ENCODE measurements at regions not wholly inside any gene's neighbourhood (a gene's known extent, or its start where the extent isn't known, plus 50 kb on each side); places are given as distances from the start of the nearest gene placed in this dataset.
"Not testable (repeated sequence)": the region's sequence is repeated elsewhere in the genome, so short reads cannot be mapped to it uniquely, and the experiment has no call there.

GRCh38 chr5:42302186-42302585, 121.1 kb upstream of the GHR start:
- intact Hi-C loops (cut with DNase I) = no loop called here
- Histone ChIP-seq H3K36me3 (no peaks in the 10 kb centered on the region), H3K4me1 (no peaks in the 10 kb centered on the region), H3K27me3 (no peaks in the 10 kb centered on the region), H3K27ac (no peak overlapping the region), H3K4me3 (no peak overlapping the region), H3K9me3 (no peaks in the 10 kb centered on the region)
- no peak for DNase-seq (ENCODE audit: extremely low spot score in 2 of 2)
- TF ChIP-seq POLR2A (IDR thresholded peaks at IDR 0.05) (no peak), CTCF (IDR thresholded peaks at IDR 0.05) (no peak), POLR2AphosphoS5 (IDR thresholded peaks at IDR 0.05; ENCODE audit: insufficient read depth in 1 of 2, low read depth in 1 of 2) (no peak)

DNA sequence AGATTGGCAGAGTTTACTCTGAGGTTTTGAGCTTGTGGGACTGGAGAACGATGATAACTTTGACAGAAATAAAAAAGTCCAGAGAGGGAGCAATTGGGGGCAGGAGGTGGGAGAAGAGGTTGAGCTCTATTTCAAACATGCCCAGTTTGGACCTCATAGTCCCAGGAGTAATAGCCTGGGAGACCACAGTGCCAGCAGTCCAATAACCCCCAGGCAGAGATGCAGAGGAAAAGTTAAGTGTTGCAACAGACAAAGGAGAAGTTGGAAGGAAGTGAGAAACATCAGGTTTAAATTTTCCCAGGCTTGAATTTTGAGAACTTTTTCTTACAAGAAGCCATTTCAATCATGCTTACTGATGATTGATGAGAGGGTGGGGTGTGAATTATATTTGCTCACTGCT, 117.0 kb upstream of the GHR start:
- intact Hi-C loops (cut with DNase I) = no loop called here
- H3K27ac ChIP-seq = no peak overlapping the region
- no peak overlapping the region for H3K4me3 ChIP-seq
- H3K4me1 ChIP-seq = no peaks in the 10 kb centered on the region
- TF ChIP-seq POLR2A (IDR thresholded peaks at IDR 0.05) = no peak
- TF ChIP-seq POLR2AphosphoS5 (IDR thresholded peaks at IDR 0.05; ENCODE audit: insufficient read depth in 1 of 2, low read depth in 1 of 2) = no peak
- TF ChIP-seq CTCF (IDR thresholded peaks at IDR 0.05) = no peak
- DNase-seq (ENCODE audit: extremely low spot score in 2 of 2) = no peak
- no peaks in the 10 kb centered on the region for H3K9me3 ChIP-seq
- H3K36me3 ChIP-seq = no peaks in the 10 kb centered on the region
- no peaks in the 10 kb centered on the region for H3K27me3 ChIP-seq

DNA sequence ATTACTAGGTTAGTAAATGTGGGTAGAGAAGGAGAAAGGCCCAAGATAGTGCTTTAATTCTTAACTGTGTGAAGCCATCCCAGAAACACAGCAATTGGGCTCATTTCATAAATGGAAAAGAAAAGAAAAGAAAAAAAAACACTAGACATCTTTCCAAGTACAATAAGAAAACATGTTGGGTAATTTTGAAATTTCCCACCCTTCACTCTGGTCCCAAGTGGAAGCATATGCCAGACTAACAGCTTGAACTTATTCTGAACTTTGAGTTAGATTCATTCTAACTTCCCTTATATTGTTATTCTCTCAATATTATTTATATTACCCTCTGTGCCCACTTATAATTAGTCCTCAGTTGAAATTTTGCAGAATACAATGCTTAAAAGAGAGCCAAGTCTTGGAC, 113.4 kb upstream of the GHR start:
- H3K27ac ChIP-seq = no peak overlapping the region
- H3K27me3 ChIP-seq = no peaks in the 10 kb centered on the region
- no peaks in the 10 kb centered on the region for H3K9me3 ChIP-seq
- no peaks in the 10 kb centered on the region for H3K4me1 ChIP-seq
- no peaks in the 10 kb centered on the region for H3K36me3 ChIP-seq
- H3K4me3 ChIP-seq = no peak overlapping the region
- DNase-seq (ENCODE audit: extremely low spot score in 2 of 2) = no peak
- intact Hi-C loops (cut with DNase I) = no loop called here
- TF ChIP-seq POLR2A (IDR thresholded peaks at IDR 0.05) = no peak
- no peak for TF ChIP-seq POLR2AphosphoS5 (IDR thresholded peaks at IDR 0.05; ENCODE audit: insufficient read depth in 1 of 2, low read depth in 1 of 2)
- TF ChIP-seq CTCF (IDR thresholded peaks at IDR 0.05) = no peak

DNA sequence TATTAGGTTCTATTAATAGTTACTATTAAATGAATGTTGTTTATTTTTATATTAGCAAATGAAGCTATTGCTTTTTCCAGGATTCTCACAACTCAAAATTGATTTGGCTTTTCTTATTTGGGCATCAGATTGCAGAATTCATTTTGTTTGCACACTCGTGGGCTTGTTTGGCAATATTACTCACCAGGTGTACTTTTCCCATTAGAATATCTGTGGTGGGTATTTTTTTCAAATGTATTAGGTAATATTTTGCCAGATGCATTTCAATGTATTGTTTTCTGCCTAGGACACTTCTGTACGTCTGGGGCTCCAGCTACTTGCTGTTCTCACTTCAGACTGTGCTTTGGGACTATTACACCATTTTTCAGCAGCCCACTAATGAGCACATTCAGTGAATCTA, 108.0 kb upstream of the GHR start:
- Histone ChIP-seq H3K9me3 (peaks cover 8% of the 10 kb centered on the region), H3K36me3 (no peaks in the 10 kb centered on the region), H3K4me3 (no peak overlapping the region), H3K27ac (no peak overlapping the region), H3K4me1 (no peaks in the 10 kb centered on the region), H3K27me3 (no peaks in the 10 kb centered on the region)
- intact Hi-C loops (cut with DNase I) = no loop called here
- TF ChIP-seq POLR2A (IDR thresholded peaks at IDR 0.05) (no peak), CTCF (IDR thresholded peaks at IDR 0.05) (no peak), POLR2AphosphoS5 (IDR thresholded peaks at IDR 0.05; ENCODE audit: insufficient read depth in 1 of 2, low read depth in 1 of 2) (no peak)
- no peak for DNase-seq (ENCODE audit: extremely low spot score in 2 of 2)

- no peak for DNase-seq (ENCODE audit: extremely low spot score in 2 of 2)
- no peaks in the 10 kb centered on the region for H3K4me1 ChIP-seq
- H3K4me3 ChIP-seq = no peak overlapping the region
- TF ChIP-seq POLR2A (IDR thresholded peaks at IDR 0.05) = no peak
- no peak for TF ChIP-seq POLR2AphosphoS5 (IDR thresholded peaks at IDR 0.05; ENCODE audit: insufficient read depth in 1 of 2, low read depth in 1 of 2)
- no peak for TF ChIP-seq CTCF (IDR thresholded peaks at IDR 0.05)
- peaks cover 8% of the 10 kb centered on the region for H3K9me3 ChIP-seq
- no peaks in the 10 kb centered on the region for H3K36me3 ChIP-seq
- H3K27me3 ChIP-seq = no peaks in the 10 kb centered on the region
- intact Hi-C loops (cut with DNase I) = no loop called here
- H3K27ac ChIP-seq = no peak overlapping the region
These were observed 105.7 kb upstream of the GHR start for GRCh38 chr5:42317575-42317974.

DNA sequence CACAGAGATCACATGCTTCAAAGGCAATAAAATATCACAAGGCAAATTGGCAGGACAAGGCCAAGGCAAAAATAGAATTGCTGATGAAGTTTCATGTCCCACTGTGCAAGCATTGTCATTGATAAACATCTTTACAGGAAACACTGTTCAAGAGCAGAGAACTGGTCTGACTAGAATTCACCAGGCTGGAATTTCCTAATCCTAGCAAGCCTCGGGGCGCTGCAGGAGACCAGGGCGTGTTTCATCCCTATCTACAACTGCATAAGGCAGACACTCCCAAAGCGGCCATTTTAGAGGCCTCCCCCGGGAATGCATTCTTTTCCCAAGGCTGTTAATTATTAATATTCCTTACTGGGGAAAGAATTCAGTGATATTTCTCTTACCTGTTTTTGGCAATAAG, 103.7 kb upstream of the GHR start:
- intact Hi-C loops (cut with DNase I); H3K9me3 ChIP-seq; H3K27ac ChIP-seq; DNase-seq (ENCODE audit: extremely low spot score in 2 of 2); H3K4me1 ChIP-seq; H3K4me3 ChIP-seq; H3K27me3 ChIP-seq; H3K36me3 ChIP-seq: not testable (repeated sequence)

Measured in vagina (tissue), 2 donors.